ENCODE measurements at regions not wholly inside any gene's neighbourhood (a gene's known extent, or its start where the extent isn't known, plus 50 kb on each side); places are given as distances from the start of the nearest gene placed in this dataset.

DNA sequence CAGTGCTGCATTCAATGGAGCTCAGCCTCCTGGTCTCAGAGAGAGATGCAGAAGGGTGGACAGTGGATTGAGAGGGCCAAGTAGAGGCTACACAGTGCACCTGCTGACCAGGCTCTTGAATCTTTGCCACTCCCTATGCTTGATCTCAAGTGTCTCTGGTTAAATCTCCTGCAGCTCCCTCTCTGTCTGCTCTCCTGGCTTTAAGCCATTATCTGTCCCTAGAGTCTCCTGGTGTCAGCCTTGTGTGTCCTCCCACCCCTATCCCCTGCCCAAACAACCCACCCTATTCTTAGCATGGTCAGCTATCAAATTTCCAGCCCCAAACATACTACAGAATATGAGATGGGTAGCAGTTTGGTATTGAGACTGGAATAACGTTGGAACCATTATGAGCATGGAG is 479.3 kb upstream of the CELF2 start:
- TF ChIP-seq RB1 (IDR thresholded peaks at IDR 0.05; ENCODE audit: borderline replicate concordance) (no peak), HDAC2 (IDR thresholded peaks at IDR 0.05) (no peak)
